ENCODE measurements at regions not wholly inside any gene's neighbourhood (a gene's known extent, or its start where the extent isn't known, plus 50 kb on each side); places are given as distances from the start of the nearest gene placed in this dataset.

GRCh38 chr14:38777401-38777800 is 325.6 kb downstream of the SEC23A start:
- ATAC-seq (no peak), DNase-seq (ENCODE audit: low spot score in 2 of 2) (no peak)
- Mint-ChIP-seq H3K4me1 (no peaks in the 10 kb centered on the region), H3K36me3 (no peaks in the 10 kb centered on the region), H3K27ac (no peak overlapping the region), H3K4me3 (no peak overlapping the region), H3K9me3 (peaks cover 5% of the 10 kb centered on the region)

GRCh38 chr14:38775986-38776385 is 327.0 kb downstream of the SEC23A start:
- no peak overlapping the region for H3K4me3 Mint-ChIP-seq
- DNase-seq (ENCODE audit: low spot score in 2 of 2): no peak
- no peak for ATAC-seq
- H3K27ac Mint-ChIP-seq: no peak overlapping the region
- H3K36me3 Mint-ChIP-seq: no peaks in the 10 kb centered on the region
- no peaks in the 10 kb centered on the region for H3K4me1 Mint-ChIP-seq
- H3K9me3 Mint-ChIP-seq: no peaks in the 10 kb centered on the region

- DNase-seq (ENCODE audit: low spot score in 2 of 2): no peak
- no peak for ATAC-seq
- Mint-ChIP-seq H3K9me3 (no peaks in the 10 kb centered on the region), H3K27ac (no peak overlapping the region), H3K4me3 (no peak overlapping the region), H3K36me3 (no peaks in the 10 kb centered on the region), H3K4me1 (no peaks in the 10 kb centered on the region)
Observed at GRCh38 chr14:38774162-38774561, 328.9 kb downstream of the SEC23A start.

- Mint-ChIP-seq H3K4me3 (no peak overlapping the region), H3K4me1 (no peaks in the 10 kb centered on the region), H3K27ac (no peak overlapping the region), H3K36me3 (no peaks in the 10 kb centered on the region), H3K9me3 (peaks cover 3% of the 10 kb centered on the region)
- no peak for ATAC-seq
- no peak for DNase-seq (ENCODE audit: low spot score in 2 of 2)
Observed at GRCh38 chr14:38770251-38770650, 332.8 kb downstream of the SEC23A start.

- no peak overlapping the region for H3K27ac Mint-ChIP-seq
- peaks cover 9% of the 10 kb centered on the region for H3K9me3 Mint-ChIP-seq
- DNase-seq (ENCODE audit: low spot score in 2 of 2): no peak
- H3K4me1 Mint-ChIP-seq: no peaks in the 10 kb centered on the region
- H3K36me3 Mint-ChIP-seq: no peaks in the 10 kb centered on the region
- no peak overlapping the region for H3K4me3 Mint-ChIP-seq
- no peak for ATAC-seq
Observed at GRCh38 chr14:38762845-38763244, 340.2 kb downstream of the SEC23A start.

GRCh38 chr14:38762426-38762825 is 340.6 kb downstream of the SEC23A start:
- Mint-ChIP-seq H3K4me1 (no peaks in the 10 kb centered on the region), H3K9me3 (peaks cover 9% of the 10 kb centered on the region), H3K36me3 (no peaks in the 10 kb centered on the region), H3K27ac (no peak overlapping the region), H3K4me3 (no peak overlapping the region)
- no peak for ATAC-seq
- no peak for DNase-seq (ENCODE audit: low spot score in 2 of 2)

- no peaks in the 10 kb centered on the region for H3K36me3 Mint-ChIP-seq
- H3K4me1 Mint-ChIP-seq: no peaks in the 10 kb centered on the region
- no peak for ATAC-seq
- no peak overlapping the region for H3K27ac Mint-ChIP-seq
- DNase-seq (ENCODE audit: low spot score in 2 of 2): no peak
- peaks cover 9% of the 10 kb centered on the region for H3K9me3 Mint-ChIP-seq
- H3K4me3 Mint-ChIP-seq: no peak overlapping the region
Observed at GRCh38 chr14:38761033-38761432, 342.0 kb downstream of the SEC23A start.

- no peak for ATAC-seq
- H3K9me3 Mint-ChIP-seq: peaks cover 2% of the 10 kb centered on the region
- H3K4me3 Mint-ChIP-seq: no peak overlapping the region
- H3K4me1 Mint-ChIP-seq: no peaks in the 10 kb centered on the region
- H3K36me3 Mint-ChIP-seq: no peaks in the 10 kb centered on the region
- H3K27ac Mint-ChIP-seq: no peak overlapping the region
- no peak for DNase-seq (ENCODE audit: low spot score in 2 of 2)
Observed at GRCh38 chr14:38758661-38759060, 344.4 kb downstream of the SEC23A start.

- ATAC-seq (no peak), DNase-seq (ENCODE audit: low spot score in 2 of 2) (no peak)
- H3K36me3 Mint-ChIP-seq: no peaks in the 10 kb centered on the region
- H3K27ac Mint-ChIP-seq: no peak overlapping the region
- no peak overlapping the region for H3K4me3 Mint-ChIP-seq
- no peaks in the 10 kb centered on the region for H3K4me1 Mint-ChIP-seq
- peaks cover 2% of the 10 kb centered on the region for H3K9me3 Mint-ChIP-seq
Observed at GRCh38 chr14:38755036-38755435, 348.0 kb downstream of the SEC23A start.

- H3K4me1 Mint-ChIP-seq: no peaks in the 10 kb centered on the region
- no peaks in the 10 kb centered on the region for H3K9me3 Mint-ChIP-seq
- no peak for ATAC-seq
- no peak overlapping the region for H3K27ac Mint-ChIP-seq
- H3K4me3 Mint-ChIP-seq: no peak overlapping the region
- H3K36me3 Mint-ChIP-seq: no peaks in the 10 kb centered on the region
- DNase-seq (ENCODE audit: low spot score in 2 of 2): no peak
Observed at GRCh38 chr14:38752750-38753149, 350.3 kb downstream of the SEC23A start.

- no peaks in the 10 kb centered on the region for H3K4me1 Mint-ChIP-seq
- H3K27ac Mint-ChIP-seq: no peak overlapping the region
- no peak overlapping the region for H3K4me3 Mint-ChIP-seq
- H3K36me3 Mint-ChIP-seq: no peaks in the 10 kb centered on the region
- no peak for ATAC-seq
- no peak for DNase-seq (ENCODE audit: low spot score in 2 of 2)
- H3K9me3 Mint-ChIP-seq: no peaks in the 10 kb centered on the region
Observed at GRCh38 chr14:38752341-38752740, 350.7 kb downstream of the SEC23A start.

GRCh38 chr14:38751459-38751858 is 351.6 kb downstream of the SEC23A start:
- H3K9me3 Mint-ChIP-seq: no peaks in the 10 kb centered on the region
- DNase-seq (ENCODE audit: low spot score in 2 of 2): no peak
- no peaks in the 10 kb centered on the region for H3K36me3 Mint-ChIP-seq
- no peaks in the 10 kb centered on the region for H3K4me1 Mint-ChIP-seq
- no peak overlapping the region for H3K27ac Mint-ChIP-seq
- no peak overlapping the region for H3K4me3 Mint-ChIP-seq
- ATAC-seq: no peak

- no peaks in the 10 kb centered on the region for H3K36me3 Mint-ChIP-seq
- ATAC-seq: no peak
- no peak for DNase-seq (ENCODE audit: low spot score in 2 of 2)
- no peak overlapping the region for H3K4me3 Mint-ChIP-seq
- H3K4me1 Mint-ChIP-seq: no peaks in the 10 kb centered on the region
- no peaks in the 10 kb centered on the region for H3K9me3 Mint-ChIP-seq
- no peak overlapping the region for H3K27ac Mint-ChIP-seq
Observed at GRCh38 chr14:38749936-38750335, 353.1 kb downstream of the SEC23A start.

- Mint-ChIP-seq H3K27ac (no peak overlapping the region), H3K4me1 (no peaks in the 10 kb centered on the region), H3K9me3 (no peaks in the 10 kb centered on the region), H3K4me3 (no peak overlapping the region), H3K36me3 (no peaks in the 10 kb centered on the region)
- DNase-seq (ENCODE audit: low spot score in 2 of 2) (no peak), ATAC-seq (no peak)
Observed at GRCh38 chr14:38745861-38746260, 357.2 kb downstream of the SEC23A start.

- H3K9me3 Mint-ChIP-seq: peaks cover 4% of the 10 kb centered on the region
- no peak for ATAC-seq
- no peaks in the 10 kb centered on the region for H3K36me3 Mint-ChIP-seq
- H3K4me1 Mint-ChIP-seq: no peaks in the 10 kb centered on the region
- no peak for DNase-seq (ENCODE audit: low spot score in 2 of 2)
- H3K27ac Mint-ChIP-seq: no peak overlapping the region
- no peak overlapping the region for H3K4me3 Mint-ChIP-seq
Observed at GRCh38 chr14:38743966-38744584, 359.0 kb downstream of the SEC23A start.

- peaks cover 4% of the 10 kb centered on the region for H3K9me3 Mint-ChIP-seq
- H3K27ac Mint-ChIP-seq: no peak overlapping the region
- no peak overlapping the region for H3K4me3 Mint-ChIP-seq
- no peak for DNase-seq (ENCODE audit: low spot score in 2 of 2)
- H3K4me1 Mint-ChIP-seq: no peaks in the 10 kb centered on the region
- ATAC-seq: no peak
- no peaks in the 10 kb centered on the region for H3K36me3 Mint-ChIP-seq
Observed at GRCh38 chr14:38737686-38738407, 365.2 kb downstream of the SEC23A start.

All from stimulated activated effector memory CD8-positive, alpha-beta T cell treated with anti-CD3 and anti-CD28 coated beads, Interleukin-12 subunit alpha, Interleukin-12 subunit beta, amount 100 ng/mL, for 72 hours (primary cell).